Cardiac fibroblast (primary cell): ENCODE measurements at regions not wholly inside any gene's neighbourhood (a gene's known extent, or its start where the extent isn't known, plus 50 kb on each side); places are given as distances from the start of the nearest gene placed in this dataset.

ENCODE experiments used
- DNase-seq, 2 donors: peaks; one replicate each; pipeline versions ENCODE4 v3.0.0 to v3.0.0-alpha.2; 2010; ENCODE audit warnings: low read depth in 2 of 2
- H3K4me3 ChIP-seq, 2 donors: replicated peaks in 1 of 2; 1 replicate in 1 of 2; 2 replicates in 1 of 2; pipeline ENCODE4 v1.5.1; 2011; ENCODE audit warnings: low read depth in 2 of 2, low read length in 2 of 2, mild to moderate bottlenecking in 2 of 2, moderate library complexity in 1 of 2
- TF ChIP-seq, protein P1 (sequence below): IDR thresholded peaks from one replicate; pipeline ENCODE4 v1.5.1; 2011; ENCODE audit warnings: low read depth, mild to moderate bottlenecking, low read length, inconsistent platforms

DNA sequence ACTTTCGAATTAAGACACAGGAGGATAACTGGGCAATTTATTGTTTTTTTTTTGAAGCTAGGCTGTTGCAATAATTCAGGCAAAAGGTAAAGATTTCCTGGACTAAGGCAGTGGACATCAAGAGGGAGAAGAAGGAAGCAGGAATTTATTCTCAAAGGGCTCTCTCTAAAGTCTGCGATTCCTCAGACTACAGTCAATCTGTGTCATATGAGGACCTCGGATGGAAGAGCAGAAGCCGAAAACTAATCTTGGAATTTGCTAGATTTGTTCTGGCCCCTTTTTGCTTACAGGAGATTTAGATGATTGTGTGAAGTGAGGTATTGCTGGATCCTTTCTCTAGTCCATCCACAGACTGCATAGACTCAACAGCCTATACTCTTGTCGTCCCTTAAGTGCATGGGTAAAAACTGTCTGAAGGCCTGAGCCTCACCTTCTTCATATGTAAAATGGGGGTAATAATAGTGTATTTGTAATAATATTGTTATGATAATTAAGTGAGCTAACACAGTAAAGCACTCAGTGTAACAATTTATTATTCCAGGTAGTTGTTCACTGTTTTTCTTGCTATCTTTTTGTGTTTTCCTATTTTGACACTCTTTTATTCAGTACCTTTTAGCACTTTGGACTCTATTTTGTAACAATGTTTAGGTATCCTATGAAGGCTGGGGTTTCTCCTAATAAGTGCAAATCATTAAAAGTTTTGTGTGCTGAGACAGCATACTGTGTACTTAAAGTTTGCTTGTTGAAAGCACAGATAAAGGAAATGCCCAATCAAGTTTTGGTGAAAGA lies 54.2 kb upstream of the NT5C1B start:
- TF ChIP-seq, protein P1, sequence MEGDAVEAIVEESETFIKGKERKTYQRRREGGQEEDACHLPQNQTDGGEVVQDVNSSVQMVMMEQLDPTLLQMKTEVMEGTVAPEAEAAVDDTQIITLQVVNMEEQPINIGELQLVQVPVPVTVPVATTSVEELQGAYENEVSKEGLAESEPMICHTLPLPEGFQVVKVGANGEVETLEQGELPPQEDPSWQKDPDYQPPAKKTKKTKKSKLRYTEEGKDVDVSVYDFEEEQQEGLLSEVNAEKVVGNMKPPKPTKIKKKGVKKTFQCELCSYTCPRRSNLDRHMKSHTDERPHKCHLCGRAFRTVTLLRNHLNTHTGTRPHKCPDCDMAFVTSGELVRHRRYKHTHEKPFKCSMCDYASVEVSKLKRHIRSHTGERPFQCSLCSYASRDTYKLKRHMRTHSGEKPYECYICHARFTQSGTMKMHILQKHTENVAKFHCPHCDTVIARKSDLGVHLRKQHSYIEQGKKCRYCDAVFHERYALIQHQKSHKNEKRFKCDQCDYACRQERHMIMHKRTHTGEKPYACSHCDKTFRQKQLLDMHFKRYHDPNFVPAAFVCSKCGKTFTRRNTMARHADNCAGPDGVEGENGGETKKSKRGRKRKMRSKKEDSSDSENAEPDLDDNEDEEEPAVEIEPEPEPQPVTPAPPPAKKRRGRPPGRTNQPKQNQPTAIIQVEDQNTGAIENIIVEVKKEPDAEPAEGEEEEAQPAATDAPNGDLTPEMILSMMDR = no peak
- H3K4me3 ChIP-seq = no peak overlapping the region
- DNase-seq = no peak

DNA sequence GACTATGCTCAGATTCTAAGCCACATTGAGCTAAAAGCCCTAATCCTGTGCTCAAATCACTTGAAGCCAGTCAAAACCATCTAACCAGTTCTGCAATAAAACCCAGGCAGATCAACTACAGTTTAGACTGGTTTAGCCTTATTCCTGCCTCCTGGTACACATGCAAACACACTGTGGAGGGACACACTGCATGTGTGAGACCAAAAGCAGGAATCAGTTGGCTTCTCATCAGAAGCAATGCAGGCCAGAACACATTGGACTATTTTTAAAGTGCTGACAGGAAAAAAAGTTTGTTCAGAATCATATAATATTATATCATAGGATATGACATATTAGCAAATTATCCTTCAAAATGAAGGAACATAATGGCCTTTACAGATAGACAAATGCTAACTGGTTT lies 52.5 kb upstream of the NT5C1B start:
- H3K4me3 ChIP-seq = no peak overlapping the region
- no peak for DNase-seq
- TF ChIP-seq, protein P1 = no peak

DNA sequence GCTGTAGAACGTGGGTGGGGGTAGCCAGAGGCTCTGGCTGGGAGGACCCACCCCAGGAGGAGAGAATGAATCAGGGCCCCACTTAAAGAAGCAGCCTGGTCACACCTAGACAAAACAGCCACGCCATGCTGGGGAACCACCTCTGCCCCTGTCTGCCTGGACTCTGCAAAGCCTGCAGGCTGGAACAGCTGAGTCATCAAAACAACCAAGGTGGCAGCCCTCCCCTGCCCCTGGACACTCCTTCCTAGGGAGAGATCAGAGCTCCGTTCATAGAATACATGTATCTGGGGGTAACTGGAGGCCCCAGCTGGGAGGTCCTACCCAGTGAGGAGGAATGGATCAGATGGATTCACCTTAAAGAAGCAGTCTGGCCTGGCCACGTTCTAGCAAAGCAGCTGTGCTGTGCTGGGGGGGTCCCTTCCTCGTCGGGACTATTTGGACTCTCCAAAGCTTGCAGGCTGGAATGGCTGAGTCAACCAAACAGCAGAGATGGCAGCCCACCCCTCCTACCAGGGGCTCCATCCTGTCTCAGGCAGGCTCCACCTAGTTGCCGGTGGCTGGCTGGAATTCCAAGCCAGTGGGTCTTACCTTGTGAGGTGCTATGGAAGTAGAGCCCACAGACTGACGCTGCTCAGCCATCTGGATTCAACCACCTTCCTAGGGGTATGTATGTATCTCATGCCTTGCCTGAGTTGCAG lies 50.5 kb upstream of the NT5C1B start:
- no peak overlapping the region for H3K4me3 ChIP-seq
- peak in 1 of 2 donors; percentile 13 for DNase-seq
- TF ChIP-seq, protein P1 = no peak
